Smooth muscle cell of the brain vasculature (primary cell): ENCODE measurements at regions not wholly inside any gene's neighbourhood (a gene's known extent, or its start where the extent isn't known, plus 50 kb on each side); places are given as distances from the start of the nearest gene placed in this dataset.

Experiments used
- DNase-seq: peaks from one replicate; pipeline ENCODE4 v3.0.0-alpha.2; 2012; ENCODE audit warnings: low read depth, low spot score

DNA sequence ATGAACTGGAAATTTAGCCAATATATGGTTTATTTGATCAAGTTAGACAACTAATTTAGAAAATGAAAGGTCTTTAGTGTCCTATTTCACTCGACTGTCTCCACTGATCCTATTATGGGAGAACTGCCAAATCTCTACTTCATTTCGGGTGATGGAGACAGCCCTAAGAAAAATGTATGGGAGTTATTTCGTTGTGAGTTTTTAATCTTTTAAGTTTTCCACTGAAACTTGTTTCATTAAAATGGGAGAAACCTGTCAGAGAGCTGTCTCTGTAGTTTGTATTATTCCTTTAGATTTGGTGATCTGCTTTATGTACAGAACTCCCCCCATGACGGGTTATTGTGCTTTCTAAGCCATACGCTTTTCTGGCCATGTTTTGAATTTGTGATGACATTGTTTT lies 899.7 kb downstream of the ADGRL2 start:
- no peak for DNase-seq

DNA sequence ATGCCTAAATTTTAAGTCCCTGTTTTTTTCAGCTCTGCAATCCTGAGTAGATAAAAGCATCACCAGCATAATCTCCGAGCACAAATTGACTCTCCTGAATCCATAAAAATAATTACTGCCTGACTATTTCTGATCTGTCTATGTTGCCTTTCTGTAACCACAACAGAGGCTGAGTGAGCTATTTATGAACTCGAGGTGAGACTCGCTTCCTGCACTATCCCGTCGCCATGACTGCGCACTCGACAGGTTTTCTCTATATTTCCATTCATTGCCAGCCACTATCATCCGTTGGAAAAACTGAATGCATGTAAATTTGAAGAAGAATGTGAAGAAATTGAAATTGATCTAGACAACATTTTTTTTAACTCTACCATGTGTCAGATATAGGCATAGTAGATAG lies 897.2 kb downstream of the ADGRL2 start:
- no peak for DNase-seq

DNA sequence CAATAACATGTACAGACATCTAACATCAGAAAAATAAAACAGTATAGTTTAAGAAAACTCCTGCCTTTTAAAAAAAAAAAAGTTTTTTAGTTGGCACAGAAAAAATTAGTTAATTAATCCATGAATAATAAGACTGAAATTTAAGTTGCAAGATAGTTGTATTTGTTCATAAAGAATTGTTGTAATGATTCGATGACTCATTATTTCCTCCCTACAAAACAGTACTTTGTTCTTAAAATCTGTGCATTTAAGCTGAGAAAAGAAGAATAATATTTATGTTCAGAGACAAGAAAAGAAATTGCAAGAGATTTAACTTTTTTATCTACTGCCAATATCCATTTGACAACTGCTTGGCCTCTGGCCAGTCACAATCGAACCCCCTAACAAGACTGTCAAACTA lies 894.7 kb downstream of the ADGRL2 start:
- no peak for DNase-seq

DNA sequence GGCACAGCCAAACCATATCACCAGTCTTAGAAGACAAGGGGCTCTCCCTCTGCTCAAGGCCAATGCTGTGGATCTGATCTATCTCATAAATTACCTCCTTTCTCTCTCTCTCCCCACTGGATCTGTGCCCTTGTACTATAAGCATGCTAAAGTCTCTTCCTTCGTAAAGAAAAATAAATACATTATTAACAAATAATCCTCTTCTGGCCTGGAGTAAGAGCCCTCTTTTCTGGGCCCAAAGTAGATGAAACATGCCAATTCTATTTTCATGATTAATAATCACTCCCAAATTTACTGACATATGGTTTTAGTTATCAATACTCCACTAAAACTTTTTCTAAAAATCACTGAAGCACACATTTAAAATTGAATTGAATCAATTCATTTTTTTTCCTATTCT lies 889.7 kb downstream of the ADGRL2 start:
- no peak for DNase-seq

DNA sequence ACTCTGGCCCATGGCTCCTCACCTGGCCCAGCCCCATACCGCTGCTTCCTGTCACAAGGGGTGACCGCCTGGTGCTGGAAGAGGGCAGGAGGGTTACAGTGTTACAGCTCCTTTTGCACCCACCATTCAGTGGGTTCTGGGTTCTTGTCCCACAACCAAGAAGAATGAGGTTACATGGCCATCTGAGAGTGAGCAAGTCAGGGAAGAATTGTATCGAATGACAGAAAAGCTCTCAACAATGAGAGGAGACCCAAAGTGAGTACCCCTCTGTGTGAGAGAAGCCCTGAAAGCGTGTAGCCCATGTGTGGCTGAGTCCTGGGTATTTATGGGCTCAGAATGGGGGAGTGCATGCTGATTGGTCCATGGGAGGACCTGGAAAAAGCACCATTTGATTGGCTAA lies 888.5 kb downstream of the ADGRL2 start:
- DNase-seq: no peak

DNA sequence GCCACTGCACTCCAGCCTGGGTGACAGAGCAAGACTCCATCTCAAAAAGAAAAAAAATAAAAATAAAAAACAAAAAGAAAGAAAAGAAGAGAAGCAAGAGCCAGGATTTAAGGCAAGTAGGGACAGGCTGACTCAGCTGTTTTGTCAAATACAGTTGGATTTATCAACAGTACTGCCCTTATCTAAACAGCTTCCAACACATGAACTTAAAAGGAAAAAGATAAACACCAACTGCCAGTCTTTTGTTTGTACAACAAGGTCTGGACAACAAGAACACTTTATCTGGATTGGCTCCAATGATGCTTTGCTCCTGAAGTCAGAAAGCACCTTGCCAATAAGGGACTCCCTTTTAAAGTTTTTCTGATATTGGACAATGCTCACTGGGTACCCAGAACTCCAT lies 886.0 kb downstream of the ADGRL2 start:
- no peak for DNase-seq

DNA sequence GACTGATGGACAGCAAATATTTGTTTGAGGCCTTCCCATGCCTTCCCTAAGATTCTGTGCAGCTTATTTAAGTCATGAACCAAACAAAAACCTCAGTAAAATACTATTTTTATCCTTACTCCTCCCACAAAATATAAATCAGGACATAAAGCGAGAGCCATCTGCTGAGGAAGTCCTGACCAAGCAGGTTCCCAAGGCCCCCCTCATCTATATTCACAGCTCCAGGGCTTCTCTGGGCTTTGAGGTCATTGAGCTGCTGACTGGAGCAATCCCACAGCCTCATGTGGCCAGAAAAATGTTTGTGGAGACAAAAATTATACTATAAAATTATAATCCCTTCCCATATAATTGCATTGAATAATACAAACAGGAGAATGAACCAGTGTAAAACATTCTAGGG lies 846.2 kb downstream of the ADGRL2 start:
- DNase-seq: no peak

DNA sequence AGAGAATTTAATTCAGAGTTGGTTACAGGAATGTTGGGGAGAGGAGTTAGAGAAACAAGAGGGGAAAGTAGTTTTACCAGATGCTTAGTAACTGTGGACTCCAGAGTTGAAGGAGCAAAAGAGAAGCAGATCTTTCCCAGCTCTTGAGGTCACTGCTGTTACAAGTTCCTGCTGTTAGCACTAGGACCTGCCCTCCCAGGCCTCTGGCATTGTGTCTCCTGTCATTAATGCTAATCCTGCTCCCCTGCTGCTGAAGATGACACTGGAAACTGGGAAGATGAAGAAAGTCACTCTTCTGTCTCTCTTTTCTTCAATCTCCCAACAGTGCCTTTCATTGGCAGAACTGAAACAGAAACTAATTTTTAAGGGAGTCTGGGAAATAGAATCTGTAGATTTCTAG lies 845.6 kb downstream of the ADGRL2 start:
- no peak for DNase-seq

DNA sequence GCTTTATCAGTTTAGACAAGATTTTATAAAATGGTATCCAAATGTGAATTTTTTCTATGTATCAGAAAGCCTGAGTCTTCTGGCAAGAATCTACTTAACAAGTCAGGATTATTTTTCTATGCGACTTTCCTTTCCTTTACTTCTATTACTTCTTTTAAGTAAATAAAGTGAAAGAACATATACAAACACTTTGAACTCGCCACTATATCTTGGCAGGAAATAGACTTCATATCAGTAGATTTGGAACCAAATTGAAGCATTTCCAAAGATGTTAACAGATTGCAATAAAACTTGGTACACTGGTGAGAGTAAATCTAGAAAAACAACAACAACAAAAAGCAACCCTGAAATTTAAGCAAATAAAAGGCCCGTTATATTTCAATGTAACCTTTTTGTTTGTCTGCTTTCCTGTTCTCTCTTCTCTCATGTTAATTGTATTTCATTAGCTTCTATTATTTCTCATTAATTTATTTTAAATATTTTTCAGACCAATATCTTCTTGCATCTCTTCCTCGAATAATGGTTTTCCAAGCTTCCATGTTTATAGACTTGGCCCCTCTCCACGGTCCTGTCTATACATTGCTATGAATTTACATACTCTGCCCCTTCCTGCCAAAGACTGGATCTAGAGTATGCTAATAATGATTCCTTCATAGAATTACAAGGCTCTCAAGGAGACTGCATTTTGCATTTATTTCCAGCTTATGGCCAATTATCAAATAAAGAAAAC lies 843.6 kb downstream of the ADGRL2 start:
- no peak for DNase-seq

DNA sequence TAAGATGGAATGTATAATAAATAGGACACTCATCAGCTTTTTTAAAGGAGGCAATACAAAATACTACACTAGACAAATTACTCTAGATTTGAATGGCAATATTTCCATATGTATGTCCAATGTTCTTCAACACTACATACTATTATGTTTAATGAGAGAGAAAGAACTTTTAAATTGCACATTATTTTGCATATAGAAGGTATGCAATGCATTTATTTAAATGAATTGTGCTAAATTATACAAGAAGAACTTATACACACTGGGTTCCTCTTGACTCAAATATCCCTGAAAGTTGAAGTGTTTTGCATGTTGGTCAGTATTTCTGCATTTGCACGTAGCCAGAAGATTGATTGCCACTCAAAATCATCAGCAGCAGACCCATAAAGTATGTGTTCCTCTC lies 839.6 kb downstream of the ADGRL2 start:
- DNase-seq: no peak

DNA sequence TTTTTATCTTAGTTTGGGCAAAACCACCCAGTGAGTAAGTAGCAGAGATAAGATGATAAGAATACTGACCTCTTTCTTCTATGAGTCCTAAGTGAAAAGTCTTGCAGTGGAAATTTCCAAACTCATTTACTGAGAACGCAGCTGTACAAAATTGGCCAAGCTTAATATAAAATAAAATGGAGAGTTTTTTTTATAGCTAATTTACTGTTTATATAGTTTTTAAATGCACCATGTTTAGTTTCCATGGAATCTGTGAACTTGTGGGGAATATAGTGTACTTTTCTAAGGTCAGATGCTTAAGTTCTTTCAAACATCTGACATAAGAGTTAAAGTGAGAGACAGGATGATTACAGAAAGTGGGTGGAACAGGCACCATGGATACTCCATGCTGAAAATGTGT lies 833.5 kb downstream of the ADGRL2 start:
- no peak for DNase-seq

DNA sequence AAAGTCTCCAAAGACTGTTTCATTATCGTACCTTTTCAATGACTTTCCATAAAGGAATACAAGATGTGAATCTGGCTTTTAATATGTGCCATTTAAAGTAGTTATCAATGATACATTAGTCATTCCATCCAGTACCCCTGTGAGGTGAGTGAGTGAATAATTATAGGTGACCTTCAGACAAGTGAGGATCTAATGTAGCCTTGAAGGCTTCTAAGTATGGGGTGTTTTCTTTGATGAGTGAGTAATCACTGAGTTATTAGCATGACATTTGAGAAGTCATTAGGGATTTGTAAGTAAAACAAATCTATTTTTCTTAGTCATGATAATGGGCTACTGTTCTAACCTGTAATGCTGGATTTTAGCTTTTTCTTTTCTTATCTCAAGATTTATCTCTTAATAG lies 831.4 kb downstream of the ADGRL2 start:
- no peak for DNase-seq

DNA sequence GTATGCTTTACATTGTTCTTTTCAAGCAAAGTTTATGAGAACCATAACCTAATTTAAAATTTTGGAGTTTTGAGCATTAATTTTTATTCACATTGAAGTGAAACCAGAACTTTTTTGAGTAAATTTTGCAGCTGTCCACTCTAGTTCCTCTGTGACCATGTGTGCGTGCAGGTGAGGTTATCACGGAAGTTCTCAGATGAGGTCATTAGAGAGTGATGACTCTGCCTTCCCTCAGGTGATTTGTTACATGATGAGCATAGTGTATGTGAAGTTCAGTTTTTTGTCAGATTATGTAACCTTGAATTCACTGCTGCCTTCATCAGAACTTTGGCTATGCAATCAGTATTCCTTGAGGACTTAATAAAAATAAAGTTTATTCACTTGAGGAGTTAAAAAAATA lies 828.2 kb downstream of the ADGRL2 start:
- DNase-seq: no peak

DNA sequence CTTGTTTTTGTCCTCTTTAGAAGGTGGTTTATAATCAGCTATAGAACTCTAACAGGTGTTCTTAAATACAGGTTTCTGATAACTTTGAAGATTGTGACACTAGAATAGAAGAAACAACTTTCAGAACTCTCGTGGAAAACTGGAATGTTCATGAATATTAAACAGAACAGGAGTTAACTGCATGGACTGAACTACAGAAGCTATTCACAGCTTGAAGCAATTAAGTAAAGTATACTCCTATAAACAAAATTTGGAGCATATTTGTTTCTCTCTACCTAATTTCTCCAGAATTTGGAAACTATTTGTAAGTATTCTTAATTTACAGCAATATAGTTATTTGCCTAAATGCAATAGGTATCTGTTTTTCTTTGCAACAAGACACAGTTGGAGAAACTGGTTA lies 824.8 kb downstream of the ADGRL2 start:
- DNase-seq: no peak

DNA sequence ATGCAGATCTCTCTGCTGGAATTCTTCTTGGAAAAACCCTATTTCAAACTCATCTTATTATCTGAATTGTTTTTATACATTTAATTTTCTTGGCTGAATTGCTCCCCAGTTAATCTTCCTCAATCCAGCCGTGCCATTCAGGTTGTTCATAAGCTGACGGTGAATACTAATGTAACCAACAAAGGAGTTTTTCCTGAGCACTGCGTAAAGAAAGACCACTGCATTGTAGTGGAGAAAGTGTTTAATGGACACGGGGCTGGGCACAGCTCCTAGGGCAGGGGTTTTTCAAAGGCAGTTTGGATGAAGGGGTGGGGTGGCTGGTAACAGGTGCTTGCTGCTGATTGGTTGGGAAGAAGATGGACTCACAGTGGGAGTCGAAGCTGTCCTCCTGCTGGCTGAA lies 820.3 kb downstream of the ADGRL2 start:
- DNase-seq: no peak

DNA sequence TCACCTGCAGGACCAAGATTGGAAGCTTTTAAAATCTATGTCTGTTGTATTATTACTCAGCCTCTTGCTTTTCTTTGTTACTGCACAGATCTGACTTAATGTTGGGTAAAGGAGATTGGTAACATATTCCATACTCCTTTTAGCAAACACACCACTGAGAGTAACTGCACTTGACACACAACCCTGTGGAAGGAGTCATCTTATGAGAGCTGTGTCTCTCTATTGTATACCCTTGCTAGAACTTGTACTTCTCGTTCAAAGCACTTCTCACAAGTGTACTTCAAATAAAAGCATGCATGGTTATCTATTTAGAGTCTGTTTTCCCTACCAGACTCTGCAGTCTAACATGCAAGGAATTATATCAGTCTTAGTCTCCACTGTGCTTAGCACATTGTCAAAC lies 813.4 kb downstream of the ADGRL2 start:
- DNase-seq: no peak

DNA sequence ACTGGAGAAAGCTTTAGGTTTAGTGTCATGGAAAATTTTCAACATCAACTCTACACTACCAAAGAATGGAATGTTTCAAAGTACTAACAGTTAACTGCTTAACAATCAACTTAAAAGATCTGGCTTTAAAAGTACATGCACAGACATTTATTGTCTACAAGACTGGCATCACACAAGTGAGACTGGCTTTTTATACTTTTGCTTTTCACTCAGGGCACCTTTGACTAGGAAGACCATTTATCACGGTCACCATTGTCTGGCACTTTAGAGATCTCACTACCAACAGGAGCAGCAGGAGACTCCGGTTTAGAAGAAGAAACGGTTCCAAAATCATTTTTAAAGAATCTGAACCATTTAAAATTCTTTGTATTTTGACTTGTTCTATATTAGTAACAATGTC lies 812.3 kb downstream of the ADGRL2 start:
- no peak for DNase-seq

DNA sequence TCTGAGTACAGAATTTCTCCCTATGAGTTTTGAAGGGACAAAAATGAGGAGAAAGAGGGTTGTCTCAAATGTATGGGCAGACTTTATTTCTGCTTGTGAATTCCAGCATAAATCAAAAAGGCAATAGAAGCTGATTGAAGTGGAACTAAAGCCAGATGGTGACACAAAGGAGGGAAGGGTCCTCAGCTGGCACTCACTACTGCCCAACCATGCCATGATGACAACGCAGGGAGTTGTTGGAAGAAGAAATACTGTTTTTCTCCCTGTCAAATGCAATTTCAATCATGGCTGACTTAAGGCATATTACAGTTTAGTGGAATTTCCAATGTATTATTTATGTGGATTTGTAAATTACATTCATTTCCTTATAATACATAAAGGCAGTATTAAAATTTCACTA lies 805.8 kb downstream of the ADGRL2 start:
- no peak for DNase-seq

DNA sequence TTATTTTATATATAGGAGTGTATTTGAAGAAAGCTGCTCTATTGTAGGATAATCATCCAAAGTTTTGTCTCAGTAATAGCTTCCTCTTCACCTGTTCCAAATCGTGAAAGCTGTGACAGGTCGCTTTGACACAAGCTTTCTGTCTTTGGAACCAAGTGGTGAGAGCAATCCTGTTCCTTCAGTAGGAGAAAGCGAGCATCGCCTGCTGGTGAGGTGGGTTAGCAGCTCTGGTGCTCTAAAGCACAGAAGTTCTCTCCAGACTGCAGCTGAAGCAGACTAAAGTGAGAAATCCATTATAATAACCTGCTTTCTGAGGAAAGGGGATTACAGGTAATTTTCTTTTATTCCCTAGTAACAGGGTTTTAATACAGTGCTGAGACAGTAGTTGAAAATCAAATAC lies 803.8 kb downstream of the ADGRL2 start:
- no peak for DNase-seq

DNA sequence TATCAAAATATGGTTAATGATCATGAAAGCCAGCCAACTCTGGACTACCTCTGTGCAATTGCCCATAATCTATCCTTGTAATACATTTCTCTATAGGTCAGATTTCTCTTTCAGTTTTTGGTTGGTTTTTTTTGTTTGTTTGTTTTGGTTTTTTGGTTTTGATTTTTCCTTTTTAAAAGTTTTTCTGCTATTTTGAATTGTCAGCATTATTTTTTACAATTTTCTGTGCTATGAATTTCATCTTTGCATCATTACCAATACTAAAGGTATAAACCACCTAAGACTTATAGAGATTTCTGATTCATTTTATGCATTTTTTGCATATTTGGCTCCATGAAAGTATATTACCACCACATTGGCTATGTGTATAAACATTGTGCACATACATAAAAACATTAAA lies 799.6 kb downstream of the ADGRL2 start:
- DNase-seq: no peak

DNA sequence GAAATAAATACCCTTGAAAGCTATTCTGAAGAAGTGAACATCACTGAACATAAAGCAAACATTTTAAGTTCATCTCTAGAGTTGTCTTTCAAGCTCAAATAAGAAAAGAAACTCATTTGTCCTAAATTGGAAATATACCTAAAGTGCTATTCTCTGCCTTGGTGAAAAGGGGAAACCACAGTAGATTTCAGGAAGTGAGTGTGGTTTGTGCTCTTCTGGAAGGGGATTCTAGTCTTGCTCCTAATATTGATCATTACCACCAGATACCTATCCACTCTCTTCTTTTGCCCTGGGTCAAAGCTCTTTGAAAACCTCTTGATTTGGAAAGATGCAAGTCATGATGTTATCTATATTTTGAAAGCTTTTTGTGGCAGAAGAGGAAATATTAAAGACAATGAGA lies 798.1 kb downstream of the ADGRL2 start:
- DNase-seq: no peak

DNA sequence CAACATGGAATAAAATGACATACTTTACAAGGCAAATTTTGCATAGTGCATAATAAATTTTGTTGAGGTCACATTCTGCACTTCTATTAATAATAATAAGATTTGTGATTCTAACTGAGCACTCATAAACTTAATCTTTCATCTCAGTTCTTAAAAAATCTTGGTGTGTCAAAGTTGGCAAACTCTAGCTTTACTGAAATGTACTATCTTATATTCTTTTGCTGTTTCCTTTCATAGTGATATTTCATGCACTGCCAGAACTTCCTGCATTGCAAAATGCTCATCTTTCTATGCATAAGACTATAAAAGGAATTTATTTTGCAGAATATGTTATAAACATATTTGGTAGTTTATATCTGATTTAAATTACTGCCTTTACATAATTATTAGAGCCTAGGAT lies 797.6 kb downstream of the ADGRL2 start:
- no peak for DNase-seq

DNA sequence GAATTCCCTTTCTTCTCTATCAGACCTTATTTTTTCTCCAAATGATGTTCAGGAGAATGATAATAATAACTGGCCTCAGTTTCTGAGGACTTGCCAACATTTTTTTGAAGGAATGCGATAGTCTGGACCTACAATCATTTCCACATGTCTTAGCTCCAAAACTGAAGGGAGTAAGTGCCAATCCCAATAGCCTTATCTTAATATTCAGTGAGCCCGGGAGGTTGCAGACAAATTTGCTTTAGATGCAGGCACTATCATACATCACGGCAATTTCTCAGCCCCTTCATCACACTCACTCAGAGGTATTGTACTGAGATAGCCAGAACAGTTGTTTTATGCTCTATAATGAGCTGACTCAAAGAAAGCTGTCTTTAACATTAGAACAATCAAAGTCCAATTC lies 796.9 kb downstream of the ADGRL2 start:
- DNase-seq: no peak

DNA sequence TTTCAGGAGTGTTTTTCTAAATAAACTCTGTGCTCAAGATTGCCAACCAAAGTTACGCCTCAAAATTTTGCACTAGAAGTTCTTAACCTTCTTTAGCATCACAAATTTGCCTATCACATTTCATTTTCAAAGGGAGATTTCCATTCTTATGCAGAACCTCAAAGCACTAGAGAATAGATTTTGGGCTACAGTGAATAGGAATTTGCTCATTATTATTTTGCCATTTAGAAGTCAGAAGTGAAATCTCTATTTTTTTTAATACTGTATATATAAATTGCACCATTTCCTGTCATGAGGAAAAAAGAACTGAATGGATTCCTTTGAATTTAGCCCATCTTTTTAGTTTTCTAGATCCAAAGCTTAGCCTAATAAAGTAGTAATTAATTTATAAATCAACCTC lies 796.4 kb downstream of the ADGRL2 start:
- no peak for DNase-seq
